Esophagus squamous epithelium (tissue), 4 donors: ENCODE measurements at regions not wholly inside any gene's neighbourhood (a gene's known extent, or its start where the extent isn't known, plus 50 kb on each side); places are given as distances from the start of the nearest gene placed in this dataset.

Source experiments
- POLR2A ChIP-seq, 4 donors: fragments of 450-650 bp; IDR thresholded peaks; one replicate each; pipeline ENCODE4 v1.6.1; 2017; ENCODE audit warnings: antibody characterized with exemption in 4 of 4, mild to moderate bottlenecking in 4 of 4, moderate library complexity in 3 of 4
- TF ChIP-seq, protein P1 (sequence below), 6 experiments: fragments of 450-650 bp in 4 of 6; fragments of 200-600 bp in 2 of 6; sonication (generic) in 2 of 6; IDR thresholded peaks; one replicate each; pipeline ENCODE4 v1.5.1; 2016 to 2019; ENCODE audit warnings: antibody characterized with exemption in 6 of 6, mild to moderate bottlenecking in 4 of 6, moderate library complexity in 4 of 6

- TF ChIP-seq, protein P1, sequence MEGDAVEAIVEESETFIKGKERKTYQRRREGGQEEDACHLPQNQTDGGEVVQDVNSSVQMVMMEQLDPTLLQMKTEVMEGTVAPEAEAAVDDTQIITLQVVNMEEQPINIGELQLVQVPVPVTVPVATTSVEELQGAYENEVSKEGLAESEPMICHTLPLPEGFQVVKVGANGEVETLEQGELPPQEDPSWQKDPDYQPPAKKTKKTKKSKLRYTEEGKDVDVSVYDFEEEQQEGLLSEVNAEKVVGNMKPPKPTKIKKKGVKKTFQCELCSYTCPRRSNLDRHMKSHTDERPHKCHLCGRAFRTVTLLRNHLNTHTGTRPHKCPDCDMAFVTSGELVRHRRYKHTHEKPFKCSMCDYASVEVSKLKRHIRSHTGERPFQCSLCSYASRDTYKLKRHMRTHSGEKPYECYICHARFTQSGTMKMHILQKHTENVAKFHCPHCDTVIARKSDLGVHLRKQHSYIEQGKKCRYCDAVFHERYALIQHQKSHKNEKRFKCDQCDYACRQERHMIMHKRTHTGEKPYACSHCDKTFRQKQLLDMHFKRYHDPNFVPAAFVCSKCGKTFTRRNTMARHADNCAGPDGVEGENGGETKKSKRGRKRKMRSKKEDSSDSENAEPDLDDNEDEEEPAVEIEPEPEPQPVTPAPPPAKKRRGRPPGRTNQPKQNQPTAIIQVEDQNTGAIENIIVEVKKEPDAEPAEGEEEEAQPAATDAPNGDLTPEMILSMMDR (IDR thresholded peaks at IDR 0.05): no peak
- TF ChIP-seq POLR2A (IDR thresholded peaks at IDR 0.05): no peak
These were observed 62.4 kb upstream of the TBPL2 start for GRCh38 chr14:55502746-55503284.
